NCI-H2171 treated with DMSO at 0.1 percent for 48 hours (cell line): ENCODE measurements at regions not wholly inside any gene's neighbourhood (a gene's known extent, or its start where the extent isn't known, plus 50 kb on each side); places are given as distances from the start of the nearest gene placed in this dataset.

Experiments
- DNase-seq: peaks from one replicate; lab custom pipeline; 2025; lab: John Stamatoyannopoulos, UW

- no peak for DNase-seq
Observed at GRCh38 chr7:126378642-126379041, 874.1 kb downstream of the GRM8 start.

GRCh38 chr7:126370038-126370668, 882.6 kb downstream of the GRM8 start:
- DNase-seq = no peak

GRCh38 chr7:126362746-126363145, 890.0 kb downstream of the GRM8 start:
- peak; percentile 48 for DNase-seq

- DNase-seq = no peak
Observed at GRCh38 chr7:126361183-126361582, 891.6 kb downstream of the GRM8 start.

- no peak for DNase-seq
Observed at GRCh38 chr7:126339813-126340212, 912.9 kb downstream of the GRM8 start.

- no peak for DNase-seq
Observed at GRCh38 chr7:126305671-126306070, 947.1 kb downstream of the GRM8 start.

GRCh38 chr7:126303926-126304325, 948.8 kb downstream of the GRM8 start:
- no peak for DNase-seq

GRCh38 chr7:126302639-126303038, 950.1 kb downstream of the GRM8 start:
- DNase-seq = no peak

GRCh38 chr7:126286317-126286716, 966.4 kb downstream of the GRM8 start:
- DNase-seq = peak; percentile 48

- DNase-seq = peak; percentile 46
Observed at GRCh38 chr7:126236261-126236660, 1016.5 kb downstream of the GRM8 start.

- DNase-seq = no peak
Observed at GRCh38 chr7:126228356-126229061, 1024.2 kb downstream of the GRM8 start.

- no peak for DNase-seq
Observed at GRCh38 chr7:126227643-126228042, 1025.1 kb downstream of the GRM8 start.

GRCh38 chr7:126227055-126227454, 1025.7 kb downstream of the GRM8 start:
- no peak for DNase-seq

GRCh38 chr7:126223729-126224128, 1029.0 kb downstream of the GRM8 start:
- DNase-seq = no peak

GRCh38 chr7:126222782-126223181, 1030.0 kb downstream of the GRM8 start:
- no peak for DNase-seq

GRCh38 chr7:126215785-126216184, 1037.0 kb downstream of the GRM8 start:
- no peak for DNase-seq

GRCh38 chr7:126213876-126214275, 1038.9 kb downstream of the GRM8 start:
- DNase-seq = no peak

GRCh38 chr7:126211875-126212274, 1040.9 kb downstream of the GRM8 start:
- no peak for DNase-seq

GRCh38 chr7:126210707-126211106, 1042.0 kb downstream of the GRM8 start:
- DNase-seq = no peak

GRCh38 chr7:126203185-126203584, 1049.6 kb downstream of the GRM8 start:
- no peak for DNase-seq

GRCh38 chr7:126202177-126202576, 1050.6 kb downstream of the GRM8 start:
- DNase-seq = no peak

GRCh38 chr7:126185959-126186580, 1066.7 kb downstream of the GRM8 start:
- DNase-seq = peak; percentile 70

GRCh38 chr7:126179916-126180315, 1072.8 kb downstream of the GRM8 start:
- DNase-seq = no peak
